IMR-90 (cell line): ENCODE measurements at regions not wholly inside any gene's neighbourhood (a gene's known extent, or its start where the extent isn't known, plus 50 kb on each side); places are given as distances from the start of the nearest gene placed in this dataset.

Experiments used
- ATAC-seq: fragments of 200-7000 bp; cut with Tn5 transposase; 2 replicates; pipeline ENCODE4 v1.9.1; 2020; ENCODE audit warnings: low read depth, mild to moderate bottlenecking, moderate library complexity
- BruUV-seq: library from RNA; stranded (reverse); fragments of 400-500 nt; replicated peaks from 2 replicates; lab custom pipeline; 2021; lab: Mats Ljungman, UMichigan
- CTCF ChIA-PET: fragments of 300-600 bp; formaldehyde crosslinking; extraction: SDS; loops from one replicate; lab custom pipeline; 2021; ENCODE audit warnings: antibody characterized with exemption; lab: Yijun Ruan, JAX
- POLR2A ChIA-PET: fragments of 300-600 bp; sonication (Branson Sonifier 250); formaldehyde crosslinking; loops from one replicate; lab custom pipeline; 2022; ENCODE audit warnings: antibody characterized with exemption; ENCODE audit not compliant: unreplicated experiment; lab: Charles Lee
- DNase-seq: peaks from one replicate; pipeline ENCODE4 v3.0.0; 2013
- H2AFZ ChIP-seq: replicated peaks from 2 replicates; pipeline ENCODE3; 2013; ENCODE audit warnings: low read length, mild to moderate bottlenecking; ENCODE audit not compliant: poor library complexity
- H2AK5ac ChIP-seq: 2 replicates; pipeline ENCODE4 v1.6.1; 2013; ENCODE audit warnings: low read depth, low read length, inconsistent platforms
- H2AK9ac ChIP-seq: replicated peaks from 2 replicates; pipeline ENCODE3; 2013; ENCODE audit warnings: mild to moderate bottlenecking, low read depth, low read length, moderate library complexity; ENCODE audit not compliant: poor library complexity
- H2BK120ac ChIP-seq: 2 replicates; pipeline ENCODE4 v1.6.1; 2013; ENCODE audit warnings: low read depth, low read length, inconsistent platforms
- H2BK15ac ChIP-seq: 3 replicates; pipeline ENCODE4 v1.6.1; 2013; ENCODE audit warnings: low read depth, low read length, inconsistent platforms
- H2BK20ac ChIP-seq: 2 replicates; pipeline ENCODE4 v1.6.1; 2013; ENCODE audit warnings: low read depth, mild to moderate bottlenecking, inconsistent platforms, low read length, moderate library complexity
- H2BK5ac ChIP-seq: 2 replicates; pipeline ENCODE4 v1.6.1; 2013; ENCODE audit warnings: mild to moderate bottlenecking, low read depth, low read length, inconsistent platforms; ENCODE audit not compliant: poor library complexity, severe bottlenecking
- H3K14ac ChIP-seq: replicated peaks from 2 replicates; pipeline ENCODE4 v1.6.1; 2013; ENCODE audit warnings: low read depth, low read length, inconsistent platforms
- H3K18ac ChIP-seq: 2 replicates; pipeline ENCODE4 v1.6.1; 2013; ENCODE audit warnings: low read depth, low read length, control low read depth
- H3K23ac ChIP-seq: 2 replicates; pipeline ENCODE4 v1.6.1; 2013; ENCODE audit warnings: low read depth, low read length, inconsistent platforms
- H3K27ac ChIP-seq: 2 replicates; pipeline ENCODE4 v1.5.1; 2013; ENCODE audit warnings: mild to moderate bottlenecking, control low read depth, low read length; ENCODE audit not compliant: insufficient read depth
- H3K27me3 ChIP-seq: 2 replicates; pipeline ENCODE4 v1.6.1; 2013; ENCODE audit warnings: low read length; ENCODE audit not compliant: control insufficient read depth, insufficient read depth
- H3K36me3 ChIP-seq: 2 replicates; pipeline ENCODE4 v1.6.1; 2013; ENCODE audit warnings: low read length, mixed read lengths; ENCODE audit not compliant: control insufficient read depth, insufficient read depth
- H3K4ac ChIP-seq: 2 replicates; pipeline ENCODE4 v1.6.1; 2013; ENCODE audit warnings: low read depth, low read length, inconsistent platforms
- H3K4me1 ChIP-seq: 2 replicates; pipeline ENCODE4 v1.6.1; 2013; ENCODE audit warnings: low read length, mixed read lengths; ENCODE audit not compliant: control insufficient read depth, insufficient read depth
- H3K4me2 ChIP-seq: 2 replicates; pipeline ENCODE4 v1.6.1; 2013; ENCODE audit warnings: low read depth, mild to moderate bottlenecking, control low read depth, low read length, moderate library complexity
- H3K4me3 ChIP-seq: 2 replicates; pipeline ENCODE4 v1.5.1; 2013; ENCODE audit warnings: low read depth, mild to moderate bottlenecking, control low read depth, low read length, moderate library complexity; ENCODE audit not compliant: insufficient read depth
- H3K56ac ChIP-seq: 2 replicates; pipeline ENCODE4 v1.6.1; 2013; ENCODE audit warnings: low read length, inconsistent platforms; ENCODE audit not compliant: insufficient read depth; ENCODE audit errors: extremely low read depth
- H3K79me1 ChIP-seq, 2 experiments: 2 replicates each; pipeline ENCODE4 v1.6.1; 2013; ENCODE audit warnings: low read length in 2 of 2, inconsistent platforms in 1 of 2, low read depth in 1 of 2
- H3K9ac ChIP-seq: 2 replicates; pipeline ENCODE4 v1.6.1; 2013; ENCODE audit warnings: low read depth, low read length, control low read depth
- H3K9me1 ChIP-seq: 2 replicates; pipeline ENCODE4 v1.6.1; 2013; ENCODE audit warnings: low read length, inconsistent platforms; ENCODE audit not compliant: insufficient read depth
- H3K9me3 ChIP-seq: 2 replicates; pipeline ENCODE4 v1.6.1; 2013; ENCODE audit warnings: low read length; ENCODE audit not compliant: control insufficient read depth, insufficient read depth
- H4K20me1 ChIP-seq: 2 replicates; pipeline ENCODE4 v1.6.1; 2013; ENCODE audit warnings: low read length, inconsistent platforms; ENCODE audit not compliant: insufficient read depth
- H4K5ac ChIP-seq: 2 replicates; pipeline ENCODE4 v1.6.1; 2013; ENCODE audit warnings: mild to moderate bottlenecking, low read depth, low read length, control low read depth
- H4K8ac ChIP-seq, 2 experiments: 2 replicates each; pipeline ENCODE4 v1.6.1; 2013; ENCODE audit warnings: low read depth in 2 of 2, low read length in 2 of 2, control low read depth in 1 of 2, inconsistent platforms in 1 of 2
- H4K91ac ChIP-seq: 2 replicates; pipeline ENCODE4 v1.6.1; 2013; ENCODE audit warnings: low read depth, low read length, inconsistent platforms; ENCODE audit not compliant: insufficient read depth
- BHLHE40 ChIP-seq: fragments of 150-350 bp; IDR thresholded peaks from 2 replicates; pipeline ENCODE4 v1.6.1; 2016; ENCODE audit warnings: mild to moderate bottlenecking, low read depth, low read length
- CEBPB ChIP-seq: IDR thresholded peaks from 2 replicates; pipeline ENCODE4 v1.6.1; 2012; ENCODE audit warnings: low read depth, low read length, improper control_type of control experiment
- CHD1 ChIP-seq: IDR thresholded peaks from 2 replicates; pipeline ENCODE4 v1.6.1; 2012; ENCODE audit warnings: low read depth, low read length, improper control_type of control experiment
- FOS ChIP-seq: fragments of 150-350 bp; IDR thresholded peaks from 2 replicates; pipeline ENCODE4 v1.6.1; 2016; ENCODE audit warnings: low read depth, low read length
- MAFK ChIP-seq: IDR thresholded peaks from 2 replicates; pipeline ENCODE4 v1.6.1; 2012; ENCODE audit warnings: low read depth, low read length, improper control_type of control experiment
- MAZ ChIP-seq: IDR thresholded peaks from 2 replicates; pipeline ENCODE4 v1.6.1; 2012; ENCODE audit warnings: low read depth, mild to moderate bottlenecking, low read length, improper control_type of control experiment, moderate library complexity, borderline replicate concordance
- MXI1 ChIP-seq: IDR thresholded peaks from 2 replicates; pipeline ENCODE4 v1.6.1; 2012; ENCODE audit warnings: low read depth, mild to moderate bottlenecking, low read length, moderate library complexity, borderline replicate concordance
- NFE2L2 ChIP-seq: fragments of 150-350 bp; IDR thresholded peaks from 2 replicates; pipeline ENCODE4 v1.6.1; 2016; ENCODE audit warnings: low read depth, mild to moderate bottlenecking, low read length
- POLR2A ChIP-seq: IDR thresholded peaks from 2 replicates; pipeline ENCODE4 v1.6.1; 2012; ENCODE audit warnings: mild to moderate bottlenecking, low read depth, low read length
- RAD21 ChIP-seq: IDR thresholded peaks from 2 replicates; pipeline ENCODE4 v1.6.1; 2012; ENCODE audit warnings: low read length, improper control_type of control experiment
- RCOR1 ChIP-seq: IDR thresholded peaks from 2 replicates; pipeline ENCODE4 v1.6.1; 2012; ENCODE audit warnings: mild to moderate bottlenecking, low read length, improper control_type of control experiment; ENCODE audit not compliant: insufficient replicate concordance
- RFX5 ChIP-seq: IDR thresholded peaks from 2 replicates; pipeline ENCODE4 v1.8.0; 2012; ENCODE audit warnings: low read depth, mild to moderate bottlenecking, low read length, moderate library complexity
- SMC3 ChIP-seq: fragments of 150-350 bp; IDR thresholded peaks from 2 replicates; pipeline ENCODE4 v1.6.1; 2016; ENCODE audit warnings: low read depth, mild to moderate bottlenecking, antibody characterized with exemption, low read length, moderate library complexity
- WGBS, 2 experiments: methylation state at CpG; one replicate each; pipeline versions ENCODE4 v1.1.5 to v1.1.7; 2013; ENCODE audit warnings: missing lambda C conversion rate in 2 of 2; ENCODE audit not compliant: insufficient read length in 1 of 2; ENCODE audit errors: extremely low coverage in 2 of 2; 5-methylcytosine and 5-hydroxymethylcytosine counted together
- dilution Hi-C: fragments of 300-500 bp; cut with HindIII; formaldehyde crosslinking; loops from one replicate; pipeline ENCODE4 v1.14.3; 2018; ENCODE audit warnings: low sequenced_read_pairs; ENCODE audit not compliant: unreplicated experiment
- in situ Hi-C: fragments of 300-500 bp; cut with MboI; formaldehyde crosslinking; loops from 3 replicates; pipeline ENCODE4 v1.14.3; 2019; ENCODE audit warnings: low sequenced_read_pairs, inconsistent platforms, mixed read lengths
- intact Hi-C: fragments of 100-400 bp; cut with micrococcal nuclease; formaldehyde crosslinking; loops from 2 replicates; pipeline ENCODE4 v1.10.0; 2022
- TF ChIP-seq, protein P1 (sequence below): fragments of 150-350 bp; IDR thresholded peaks from 2 replicates; pipeline ENCODE4 v1.6.1; 2017; ENCODE audit warnings: mild to moderate bottlenecking, antibody characterized with exemption, low read length, low read depth
- TF ChIP-seq, protein P2 (sequence below): fragments of 150-350 bp; IDR thresholded peaks from 2 replicates; pipeline ENCODE4 v1.6.1; 2016; ENCODE audit warnings: low read depth, mild to moderate bottlenecking, low read length, moderate library complexity, borderline replicate concordance
- TF ChIP-seq, protein P3 (sequence below): conservative IDR thresholded peaks from 2 replicates; pipeline ENCODE4 v1.5.1; 2012; ENCODE audit warnings: mild to moderate bottlenecking, low read depth, low read length, improper control_type of control experiment

DNA sequence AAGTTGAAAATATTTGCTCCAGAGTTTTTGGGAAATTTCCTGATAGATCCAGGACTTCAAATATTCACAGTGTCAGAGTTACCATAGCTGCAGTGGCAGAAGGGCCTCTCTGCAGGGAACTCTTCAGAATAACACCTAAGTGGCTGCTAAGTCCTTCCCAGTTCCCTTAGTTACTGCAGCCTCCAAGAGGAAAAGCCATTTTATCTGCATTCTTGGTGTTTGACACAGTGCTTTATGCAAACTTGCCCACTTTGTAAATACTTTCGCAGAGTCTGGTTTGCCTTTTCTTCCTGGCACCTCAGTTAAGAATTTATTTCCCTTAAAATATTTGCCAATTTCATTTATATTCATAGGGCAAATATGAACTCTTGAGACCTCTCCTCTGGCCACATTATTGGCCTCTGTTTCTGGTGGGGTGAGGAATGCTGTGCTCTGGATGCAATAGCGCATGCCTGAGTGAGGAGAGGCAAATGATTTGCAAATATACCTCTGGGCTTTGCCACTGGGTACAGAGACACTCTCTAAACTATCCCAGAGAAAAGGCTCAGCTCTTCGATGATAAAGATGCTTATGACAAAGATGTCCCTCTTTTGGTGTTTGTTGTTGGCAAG lies 566.3 kb upstream of the NR3C2 start:
- no peak overlapping the region for H2BK120ac ChIP-seq
- no peaks in the 10 kb centered on the region for H3K9me1 ChIP-seq
- no peak overlapping the region for H3K23ac ChIP-seq
- no peaks in the 10 kb centered on the region for H3K79me1 ChIP-seq
- no peak overlapping the region for H3K4ac ChIP-seq
- no peak overlapping the region for H2AK9ac ChIP-seq
- H4K8ac ChIP-seq, result no peak overlapping the region
- TF ChIP-seq NFE2L2 (no peak), MAFK (no peak), RFX5 (no peak), RAD21 (no peak), POLR2A (no peak), MXI1 (no peak), CEBPB (no peak), MAZ (no peak), BHLHE40 (no peak), SMC3 (no peak), FOS (no peak), RCOR1 (no peak), CHD1 (no peak)
- TF ChIP-seq, protein P1, sequence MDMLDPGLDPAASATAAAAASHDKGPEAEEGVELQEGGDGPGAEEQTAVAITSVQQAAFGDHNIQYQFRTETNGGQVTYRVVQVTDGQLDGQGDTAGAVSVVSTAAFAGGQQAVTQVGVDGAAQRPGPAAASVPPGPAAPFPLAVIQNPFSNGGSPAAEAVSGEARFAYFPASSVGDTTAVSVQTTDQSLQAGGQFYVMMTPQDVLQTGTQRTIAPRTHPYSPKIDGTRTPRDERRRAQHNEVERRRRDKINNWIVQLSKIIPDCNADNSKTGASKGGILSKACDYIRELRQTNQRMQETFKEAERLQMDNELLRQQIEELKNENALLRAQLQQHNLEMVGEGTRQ, result no peak
- TF ChIP-seq, protein P2, sequence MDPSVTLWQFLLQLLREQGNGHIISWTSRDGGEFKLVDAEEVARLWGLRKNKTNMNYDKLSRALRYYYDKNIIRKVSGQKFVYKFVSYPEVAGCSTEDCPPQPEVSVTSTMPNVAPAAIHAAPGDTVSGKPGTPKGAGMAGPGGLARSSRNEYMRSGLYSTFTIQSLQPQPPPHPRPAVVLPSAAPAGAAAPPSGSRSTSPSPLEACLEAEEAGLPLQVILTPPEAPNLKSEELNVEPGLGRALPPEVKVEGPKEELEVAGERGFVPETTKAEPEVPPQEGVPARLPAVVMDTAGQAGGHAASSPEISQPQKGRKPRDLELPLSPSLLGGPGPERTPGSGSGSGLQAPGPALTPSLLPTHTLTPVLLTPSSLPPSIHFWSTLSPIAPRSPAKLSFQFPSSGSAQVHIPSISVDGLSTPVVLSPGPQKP, result no peak
- TF ChIP-seq, protein P3, sequence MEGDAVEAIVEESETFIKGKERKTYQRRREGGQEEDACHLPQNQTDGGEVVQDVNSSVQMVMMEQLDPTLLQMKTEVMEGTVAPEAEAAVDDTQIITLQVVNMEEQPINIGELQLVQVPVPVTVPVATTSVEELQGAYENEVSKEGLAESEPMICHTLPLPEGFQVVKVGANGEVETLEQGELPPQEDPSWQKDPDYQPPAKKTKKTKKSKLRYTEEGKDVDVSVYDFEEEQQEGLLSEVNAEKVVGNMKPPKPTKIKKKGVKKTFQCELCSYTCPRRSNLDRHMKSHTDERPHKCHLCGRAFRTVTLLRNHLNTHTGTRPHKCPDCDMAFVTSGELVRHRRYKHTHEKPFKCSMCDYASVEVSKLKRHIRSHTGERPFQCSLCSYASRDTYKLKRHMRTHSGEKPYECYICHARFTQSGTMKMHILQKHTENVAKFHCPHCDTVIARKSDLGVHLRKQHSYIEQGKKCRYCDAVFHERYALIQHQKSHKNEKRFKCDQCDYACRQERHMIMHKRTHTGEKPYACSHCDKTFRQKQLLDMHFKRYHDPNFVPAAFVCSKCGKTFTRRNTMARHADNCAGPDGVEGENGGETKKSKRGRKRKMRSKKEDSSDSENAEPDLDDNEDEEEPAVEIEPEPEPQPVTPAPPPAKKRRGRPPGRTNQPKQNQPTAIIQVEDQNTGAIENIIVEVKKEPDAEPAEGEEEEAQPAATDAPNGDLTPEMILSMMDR, result no peak
- H3K27ac ChIP-seq, result no peak overlapping the region
- dilution Hi-C loops (no loop called here), intact Hi-C loops (no loop called here), in situ Hi-C loops (no loop called here)
- no peaks in the 10 kb centered on the region for H3K9me3 ChIP-seq
- H3K4me2 ChIP-seq, result no peak overlapping the region
- no peaks in the 10 kb centered on the region for H3K36me3 ChIP-seq
- no TSS peak for BruUV-seq
- ChIA-PET POLR2A (no interaction called here), CTCF (no interaction called here)
- H3K14ac ChIP-seq, result no peak overlapping the region
- no peak overlapping the region for H4K91ac ChIP-seq
- no CpG with 5 or more reads among the region's 3 CpGs for WGBS, 2 experiments
- no peak overlapping the region for H3K4me3 ChIP-seq
- peak; percentile 3 for DNase-seq
- no peaks in the 10 kb centered on the region for H4K20me1 ChIP-seq
- H2BK20ac ChIP-seq, result no peak overlapping the region
- H4K5ac ChIP-seq, result no peak overlapping the region
- no peak overlapping the region for H2AFZ ChIP-seq
- H2AK5ac ChIP-seq, result no peak overlapping the region
- H3K56ac ChIP-seq, result no peak overlapping the region
- peak; percentile 44 for ATAC-seq
- H2BK15ac ChIP-seq, result no peak overlapping the region
- H3K18ac ChIP-seq, result no peak overlapping the region
- no peaks in the 10 kb centered on the region for H3K27me3 ChIP-seq
- no peaks in the 10 kb centered on the region for H3K4me1 ChIP-seq
- no peak overlapping the region for H2BK5ac ChIP-seq
- no peak overlapping the region for H3K9ac ChIP-seq
